Vagina (tissue), 2 donors: ENCODE measurements at regions not wholly inside any gene's neighbourhood (a gene's known extent, or its start where the extent isn't known, plus 50 kb on each side); places are given as distances from the start of the nearest gene placed in this dataset.

ENCODE experiments used
- POLR2A ChIP-seq, 2 donors: fragments of 450-650 bp; IDR thresholded peaks; one replicate each; pipeline ENCODE4 v1.6.1; 2017; ENCODE audit warnings: antibody characterized with exemption in 2 of 2, mild to moderate bottlenecking in 2 of 2, moderate library complexity in 2 of 2
- TF ChIP-seq, protein P1 (sequence below), 3 experiments: fragments of 450-650 bp in 2 of 3; fragments of 200-600 bp in 1 of 3; sonication (generic) in 1 of 3; IDR thresholded peaks; one replicate each; pipeline ENCODE4 v1.5.1; 2017 to 2019; ENCODE audit warnings: antibody characterized with exemption in 3 of 3, mild to moderate bottlenecking in 2 of 3, moderate library complexity in 2 of 3

DNA sequence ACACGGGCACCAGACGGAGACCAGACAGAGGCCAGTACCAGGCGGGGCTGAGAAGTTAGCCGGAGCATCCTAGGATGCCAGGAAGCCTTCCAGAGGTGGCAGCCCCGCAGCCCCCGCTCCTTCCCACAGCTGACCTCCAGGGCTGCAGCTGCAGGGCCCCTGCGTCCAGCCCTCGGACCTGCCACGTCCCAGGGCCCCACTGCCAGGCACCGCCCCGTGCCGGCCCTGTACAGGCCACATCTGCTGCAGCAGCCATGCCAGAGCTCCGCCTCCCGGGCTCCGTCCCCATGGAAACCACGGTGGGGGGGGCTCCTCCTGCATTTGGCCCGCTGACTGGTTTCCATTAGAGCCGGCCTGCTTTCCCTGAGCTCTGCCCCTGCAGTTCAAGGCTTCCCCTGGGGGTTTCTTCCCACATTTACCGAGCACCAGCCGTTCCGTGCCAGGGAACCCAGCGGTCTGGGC, 62.5 kb upstream of the PPARA start:
- TF ChIP-seq, protein P1, sequence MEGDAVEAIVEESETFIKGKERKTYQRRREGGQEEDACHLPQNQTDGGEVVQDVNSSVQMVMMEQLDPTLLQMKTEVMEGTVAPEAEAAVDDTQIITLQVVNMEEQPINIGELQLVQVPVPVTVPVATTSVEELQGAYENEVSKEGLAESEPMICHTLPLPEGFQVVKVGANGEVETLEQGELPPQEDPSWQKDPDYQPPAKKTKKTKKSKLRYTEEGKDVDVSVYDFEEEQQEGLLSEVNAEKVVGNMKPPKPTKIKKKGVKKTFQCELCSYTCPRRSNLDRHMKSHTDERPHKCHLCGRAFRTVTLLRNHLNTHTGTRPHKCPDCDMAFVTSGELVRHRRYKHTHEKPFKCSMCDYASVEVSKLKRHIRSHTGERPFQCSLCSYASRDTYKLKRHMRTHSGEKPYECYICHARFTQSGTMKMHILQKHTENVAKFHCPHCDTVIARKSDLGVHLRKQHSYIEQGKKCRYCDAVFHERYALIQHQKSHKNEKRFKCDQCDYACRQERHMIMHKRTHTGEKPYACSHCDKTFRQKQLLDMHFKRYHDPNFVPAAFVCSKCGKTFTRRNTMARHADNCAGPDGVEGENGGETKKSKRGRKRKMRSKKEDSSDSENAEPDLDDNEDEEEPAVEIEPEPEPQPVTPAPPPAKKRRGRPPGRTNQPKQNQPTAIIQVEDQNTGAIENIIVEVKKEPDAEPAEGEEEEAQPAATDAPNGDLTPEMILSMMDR (IDR thresholded peaks at IDR 0.05), result no peak
- no peak for TF ChIP-seq POLR2A (IDR thresholded peaks at IDR 0.05)
